Islet of Langerhans (tissue), 1 donor: ENCODE measurements at regions not wholly inside any gene's neighbourhood (a gene's known extent, or its start where the extent isn't known, plus 50 kb on each side); places are given as distances from the start of the nearest gene placed in this dataset.

Experiments used
- FAIRE-seq: peaks from one replicate; lab custom pipeline; 2011; peaks lifted over from hg19 to GRCh38; lab: Jason Lieb, UNC

DNA sequence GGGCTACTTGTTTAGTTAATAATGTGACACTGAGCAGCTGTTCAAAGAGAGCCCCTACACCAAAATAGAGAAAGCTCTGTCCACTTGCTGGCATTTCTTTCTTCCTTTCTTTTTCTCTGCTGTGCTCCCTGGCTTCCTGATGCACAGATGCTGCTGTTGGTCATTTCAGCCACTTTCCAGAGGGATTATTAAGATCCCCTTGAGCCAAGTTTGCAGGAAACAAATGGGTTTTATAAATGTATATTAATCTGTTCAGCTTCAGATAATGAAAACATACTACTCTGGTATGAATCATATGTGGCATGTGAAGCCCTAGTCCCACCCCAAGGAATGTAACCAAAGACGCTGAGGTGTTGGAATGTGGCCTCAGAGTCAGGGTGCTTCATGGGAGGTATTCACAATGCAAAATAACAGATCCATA lies 638.2 kb upstream of the FZD8 start:
- no peak for FAIRE-seq

DNA sequence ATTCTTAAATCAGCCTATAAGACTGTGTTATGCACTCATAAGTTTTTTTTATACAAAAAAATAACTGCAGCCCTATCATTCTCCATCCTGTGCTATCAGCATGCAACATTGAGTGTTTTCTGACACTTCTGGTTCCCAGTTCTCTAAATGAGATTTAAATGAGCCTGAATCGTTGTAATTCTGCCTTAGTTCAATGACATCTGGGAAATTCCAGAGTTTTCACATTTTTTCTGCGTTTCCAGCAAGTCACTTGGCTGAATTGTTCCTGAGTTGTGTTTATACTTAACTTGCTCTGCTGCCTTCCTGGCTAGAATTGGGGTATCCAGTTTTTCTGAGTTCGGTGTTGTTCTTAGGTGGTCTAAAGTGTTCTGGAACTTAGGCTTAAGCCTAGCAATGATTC lies 636.1 kb upstream of the FZD8 start:
- FAIRE-seq: no peak

DNA sequence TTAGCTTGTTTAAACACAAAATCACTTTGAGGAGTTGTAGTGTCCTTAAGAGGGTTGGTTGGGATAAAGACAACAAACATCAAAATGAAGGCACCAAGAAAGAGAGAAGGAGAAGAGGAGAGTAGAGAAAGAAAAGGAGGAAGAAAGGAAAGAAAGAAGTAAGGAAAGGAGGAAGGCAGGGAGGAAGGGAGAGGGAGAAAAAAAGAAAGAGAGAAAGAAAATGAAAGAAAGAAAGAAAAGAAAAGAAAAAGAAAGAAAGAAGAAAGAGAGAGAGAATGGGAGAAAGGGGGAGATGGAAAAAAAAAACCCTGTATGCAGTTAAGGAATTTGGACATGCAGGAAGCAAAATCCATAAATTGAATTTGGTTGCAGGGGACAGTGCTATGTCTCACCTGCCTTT lies 635.4 kb upstream of the FZD8 start:
- no peak for FAIRE-seq

DNA sequence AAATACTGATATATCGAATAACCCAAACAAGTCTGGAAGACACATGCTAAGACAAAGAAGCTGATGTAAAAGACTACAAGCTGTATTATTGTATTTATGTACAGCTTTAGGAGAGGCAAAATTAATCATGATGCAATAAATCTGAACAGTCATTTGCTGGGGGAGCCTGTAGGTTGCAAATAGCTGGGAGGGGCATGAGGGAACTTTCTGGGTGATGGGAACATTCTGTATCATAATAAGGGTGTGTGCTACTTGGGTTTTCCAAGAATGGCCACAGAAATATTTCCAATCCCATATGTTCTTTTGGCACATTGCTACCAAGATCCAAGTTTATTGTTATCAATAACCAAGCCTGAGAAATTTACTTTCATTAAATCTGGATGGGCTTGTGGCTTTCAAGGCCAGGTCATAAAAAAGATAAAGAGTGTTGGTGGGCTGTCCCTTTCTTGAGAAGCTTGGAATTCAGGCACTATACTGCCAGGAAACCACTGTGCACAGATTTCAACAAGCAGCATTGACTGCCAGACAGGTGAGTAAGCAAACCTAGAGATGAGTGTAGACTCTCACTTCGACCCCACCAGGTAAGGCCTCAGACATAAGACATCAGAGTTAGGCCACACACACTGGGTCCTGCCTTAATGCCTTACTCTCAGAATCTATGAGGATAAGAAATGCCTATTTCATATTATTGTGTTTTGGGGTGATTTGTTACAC lies 629.7 kb upstream of the FZD8 start:
- FAIRE-seq: no peak

DNA sequence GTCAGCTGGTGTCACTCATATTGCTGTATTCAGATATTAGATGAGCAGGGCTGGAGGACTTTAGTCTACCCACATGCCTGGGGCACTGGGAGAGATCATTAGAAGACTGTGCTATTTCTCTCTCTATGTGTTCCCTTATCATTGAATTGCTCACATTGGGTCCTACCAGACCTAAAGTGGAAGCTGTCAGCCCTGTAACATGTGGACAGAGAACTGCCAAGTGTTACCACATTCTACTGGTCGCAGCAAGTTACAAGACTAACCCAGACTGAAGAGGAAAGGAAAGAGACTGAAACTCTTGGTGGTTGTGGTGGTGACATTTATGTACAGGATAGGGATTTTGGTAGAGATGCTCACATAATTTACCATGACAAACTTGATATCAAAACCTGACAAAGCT lies 627.1 kb upstream of the FZD8 start:
- FAIRE-seq: no peak

DNA sequence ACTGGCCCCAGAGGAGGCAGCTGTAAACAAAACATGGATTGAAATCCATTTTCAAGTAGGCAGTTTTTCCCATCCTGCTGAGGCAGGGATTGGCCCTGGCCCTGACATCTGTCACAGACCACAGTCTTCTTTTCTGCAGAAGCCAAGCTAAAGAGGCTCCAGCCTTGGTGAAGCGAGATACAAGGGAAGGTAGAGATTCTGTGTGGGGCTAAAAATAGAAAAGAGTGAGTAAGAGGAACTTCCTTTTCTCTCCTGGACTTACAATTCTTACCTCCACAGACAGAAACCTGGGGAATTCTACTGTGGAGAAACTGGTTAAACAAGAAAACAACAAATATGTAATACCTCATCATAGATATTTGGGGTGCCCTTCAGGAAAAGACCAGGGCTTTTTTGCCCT lies 624.8 kb upstream of the FZD8 start:
- no peak for FAIRE-seq

DNA sequence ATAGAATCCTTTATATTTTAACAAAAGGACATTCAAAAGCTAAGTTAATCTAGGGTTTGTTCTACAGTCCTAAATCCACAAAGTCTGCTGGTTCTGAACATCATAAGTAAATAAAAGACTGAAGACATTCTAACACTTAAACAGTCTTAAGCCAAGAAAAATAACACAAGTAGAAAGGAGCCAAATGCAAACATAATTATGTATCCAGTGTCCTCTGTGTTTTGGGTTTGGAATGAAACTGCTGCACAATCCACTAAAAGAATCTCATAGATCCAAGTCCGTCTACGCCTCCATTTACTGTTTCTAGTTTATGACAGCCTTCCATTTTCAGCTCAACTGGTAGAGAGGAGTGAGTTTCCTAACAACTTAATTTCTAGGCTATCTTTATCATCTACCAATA lies 623.6 kb upstream of the FZD8 start:
- no peak for FAIRE-seq

DNA sequence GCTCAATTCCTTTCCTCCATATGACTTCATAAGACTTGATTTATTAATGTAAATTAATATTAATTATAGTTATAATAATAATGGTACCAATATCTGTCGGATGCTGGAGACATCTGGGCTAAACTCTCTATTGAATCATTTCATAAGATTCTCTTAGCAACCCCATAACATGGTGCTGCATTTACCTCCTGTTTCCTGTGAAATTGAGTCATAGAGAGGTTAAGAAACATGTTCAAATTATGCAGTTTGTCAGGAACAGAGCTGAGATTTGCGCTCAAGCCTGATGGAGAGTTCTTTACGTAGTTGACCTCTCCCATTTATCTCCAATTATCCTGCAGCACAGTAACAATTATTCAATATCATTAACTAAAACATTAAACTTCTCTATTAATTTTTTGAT lies 621.8 kb upstream of the FZD8 start:
- no peak for FAIRE-seq

DNA sequence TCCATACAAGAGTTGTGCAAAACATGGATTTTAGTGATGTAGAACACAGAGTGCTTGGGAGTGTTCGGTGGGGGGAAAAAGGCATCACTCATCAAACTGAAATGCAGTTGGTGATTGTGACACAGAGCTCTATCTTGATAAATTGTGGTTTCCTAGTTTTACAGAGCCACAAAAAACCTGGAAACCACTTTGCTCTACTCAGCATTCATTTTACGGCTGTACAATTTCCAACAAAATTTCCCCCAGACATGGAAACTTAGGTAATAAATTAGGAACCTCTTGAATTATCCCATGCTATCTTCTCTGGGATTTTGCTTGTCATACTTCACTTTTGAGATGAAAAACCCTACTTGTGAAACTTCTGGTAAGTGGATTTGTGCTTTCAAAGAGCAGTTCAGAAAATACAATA lies 614.9 kb upstream of the FZD8 start:
- FAIRE-seq: no peak

DNA sequence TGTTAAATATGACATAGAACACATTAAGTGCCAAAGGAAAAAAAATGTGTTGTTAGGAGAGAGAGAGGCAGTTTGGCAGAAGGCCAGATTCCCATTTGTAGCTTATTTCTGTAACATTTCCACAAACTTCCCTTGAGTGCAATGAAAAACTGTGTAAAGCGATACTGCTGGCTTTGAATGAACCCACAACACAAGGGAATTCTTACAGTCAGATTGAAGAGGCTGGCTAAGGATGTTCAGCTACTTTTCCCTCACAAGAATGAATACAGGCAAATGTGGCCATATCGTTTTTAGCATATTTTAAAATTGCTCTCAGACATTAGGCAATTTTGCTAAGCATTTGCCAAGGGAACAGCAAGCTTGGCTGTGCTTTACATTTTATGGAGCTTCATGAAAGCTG lies 614.1 kb upstream of the FZD8 start:
- FAIRE-seq: no peak

DNA sequence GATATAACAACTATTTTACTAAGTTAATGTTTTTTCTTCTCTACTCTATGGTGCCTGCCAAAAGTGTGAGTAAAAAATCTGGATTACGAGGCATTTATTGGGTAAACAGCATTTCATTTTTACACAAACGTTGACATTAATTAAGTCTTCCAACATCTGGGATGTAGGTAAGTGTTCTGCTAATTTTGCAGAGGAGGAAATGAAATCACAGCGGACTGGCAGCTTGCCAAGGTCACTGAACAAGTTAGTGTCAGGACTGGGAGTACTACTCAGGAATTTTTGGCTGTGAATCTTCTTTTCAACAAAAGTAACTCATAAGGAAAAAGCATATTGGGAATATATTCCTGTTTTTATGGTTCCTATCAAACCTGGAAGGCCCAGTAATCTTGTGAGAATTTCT lies 612.1 kb upstream of the FZD8 start:
- no peak for FAIRE-seq

DNA sequence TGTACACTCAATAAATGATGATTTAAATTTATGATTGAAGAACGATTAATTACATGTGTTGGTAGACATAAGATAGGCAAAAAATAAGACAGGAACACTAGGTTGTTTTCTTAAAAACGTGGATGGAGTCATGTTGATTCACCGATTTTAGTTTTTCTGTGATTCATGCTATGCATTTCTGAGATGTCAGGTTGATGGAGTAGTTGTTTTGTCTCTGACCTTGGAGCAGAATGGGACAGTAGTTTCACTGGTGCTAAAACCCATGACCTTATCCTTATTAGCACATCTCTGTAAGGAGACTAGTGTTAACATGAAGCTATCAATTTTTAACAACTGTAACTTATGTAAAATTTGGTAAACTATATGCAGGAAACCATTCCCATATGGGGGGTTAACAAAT lies 611.6 kb upstream of the FZD8 start:
- FAIRE-seq: no peak

DNA sequence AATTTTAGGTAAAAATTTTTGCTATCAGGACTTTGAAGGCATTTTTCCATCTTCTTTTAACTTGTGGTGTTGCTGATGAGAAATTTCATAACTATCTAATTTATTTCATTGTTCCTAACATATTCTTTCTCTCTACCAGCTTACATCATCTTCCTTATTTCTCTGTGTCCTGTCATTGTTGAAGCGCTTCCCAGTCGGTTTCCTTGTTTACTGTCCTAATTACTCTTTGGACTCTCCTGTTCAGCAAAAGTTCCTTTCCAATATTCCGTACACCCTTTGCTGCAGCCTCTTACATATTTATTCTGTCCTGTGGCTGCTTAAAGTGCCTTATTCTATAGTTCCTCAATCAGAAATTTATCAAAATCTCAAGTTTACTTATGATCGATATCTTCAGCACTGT lies 609.0 kb upstream of the FZD8 start:
- peak; percentile 27 for FAIRE-seq

DNA sequence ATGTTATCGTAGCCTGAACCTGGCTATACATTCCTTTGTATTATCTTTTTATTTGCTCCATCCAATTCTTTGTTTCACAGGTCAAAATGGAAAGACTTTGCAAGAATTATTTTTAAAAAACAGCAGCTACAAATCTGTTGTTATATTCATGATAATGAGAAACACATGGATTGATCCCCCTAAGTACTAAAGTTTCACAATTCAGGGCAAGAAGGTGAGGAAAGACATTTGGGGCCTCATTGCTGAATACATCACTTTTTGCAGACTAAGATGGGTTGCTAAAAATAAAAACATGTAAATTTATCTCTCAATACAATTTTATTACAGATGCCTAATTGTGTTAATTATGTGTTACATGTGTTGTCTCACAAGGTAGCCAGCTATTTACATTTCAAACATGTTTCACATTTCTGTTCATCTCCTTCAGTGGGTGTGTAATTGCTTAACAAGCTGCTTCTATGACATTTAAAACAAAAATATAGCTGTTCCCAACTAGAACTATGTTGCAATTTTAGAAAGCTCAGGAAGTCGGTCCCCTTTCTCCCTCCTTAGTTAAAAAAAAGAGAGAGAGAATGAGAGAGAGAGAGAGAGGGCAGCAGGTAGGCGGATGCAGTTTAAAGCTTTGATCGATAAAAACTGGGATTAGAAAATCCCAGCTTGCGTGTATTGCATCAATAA lies 606.3 kb upstream of the FZD8 start:
- no peak for FAIRE-seq

DNA sequence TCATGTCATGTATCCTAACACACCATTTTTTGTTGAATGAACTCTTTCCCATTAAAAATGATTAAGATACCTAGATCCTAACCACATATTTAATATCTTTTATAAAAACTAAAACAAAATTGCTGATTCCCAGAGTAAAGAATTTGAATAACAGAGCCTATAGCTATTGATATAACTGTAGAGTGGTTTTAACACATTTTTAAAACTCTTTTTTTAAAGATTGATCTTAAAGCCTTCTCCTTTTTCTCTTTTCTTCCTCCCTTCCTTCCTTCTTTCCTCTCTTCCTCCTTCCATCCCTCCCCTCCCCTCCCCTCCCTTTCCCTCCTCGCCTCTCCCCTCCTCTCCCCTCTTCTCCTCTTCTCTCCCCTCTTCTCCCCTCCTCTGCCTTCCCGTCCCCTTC lies 605.4 kb upstream of the FZD8 start:
- no peak for FAIRE-seq

DNA sequence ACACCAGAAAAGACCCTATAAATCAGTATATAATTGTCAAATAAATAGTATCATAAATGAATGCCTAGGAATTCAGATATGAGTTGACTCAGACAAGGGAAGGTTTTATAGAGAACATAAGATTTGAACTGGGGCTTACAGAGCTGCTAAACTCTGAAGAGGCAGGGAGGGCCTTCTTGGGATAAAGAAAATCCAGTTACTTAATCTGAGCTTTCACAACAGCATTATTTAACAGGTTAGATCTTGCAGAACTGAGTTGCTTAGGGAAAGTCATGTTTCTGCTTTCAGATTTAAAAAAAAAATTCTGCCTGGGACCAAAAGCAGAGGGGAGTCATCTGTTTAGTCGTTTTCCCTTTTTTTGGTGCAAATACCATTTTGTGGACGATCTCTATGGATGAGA lies 594.8 kb upstream of the FZD8 start:
- no peak for FAIRE-seq

DNA sequence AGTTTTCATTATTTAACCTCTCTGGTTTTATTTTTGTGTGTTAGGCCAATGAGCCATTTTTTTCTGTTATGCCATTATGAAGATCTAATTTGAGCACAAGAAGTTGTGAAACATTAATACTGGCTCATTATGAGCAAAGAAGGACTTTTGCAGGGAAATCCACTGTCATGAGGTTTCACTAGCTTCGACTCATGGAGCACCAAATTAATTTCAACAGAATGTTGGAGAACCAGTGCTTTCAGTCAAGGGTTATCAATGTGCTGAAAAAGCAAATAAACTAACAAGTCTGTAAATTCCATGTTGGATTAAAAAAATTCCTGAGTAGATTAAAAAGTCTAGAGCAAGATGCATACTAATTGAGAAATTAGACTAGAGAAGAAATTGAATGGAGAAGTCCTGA lies 594.2 kb upstream of the FZD8 start:
- FAIRE-seq: no peak

DNA sequence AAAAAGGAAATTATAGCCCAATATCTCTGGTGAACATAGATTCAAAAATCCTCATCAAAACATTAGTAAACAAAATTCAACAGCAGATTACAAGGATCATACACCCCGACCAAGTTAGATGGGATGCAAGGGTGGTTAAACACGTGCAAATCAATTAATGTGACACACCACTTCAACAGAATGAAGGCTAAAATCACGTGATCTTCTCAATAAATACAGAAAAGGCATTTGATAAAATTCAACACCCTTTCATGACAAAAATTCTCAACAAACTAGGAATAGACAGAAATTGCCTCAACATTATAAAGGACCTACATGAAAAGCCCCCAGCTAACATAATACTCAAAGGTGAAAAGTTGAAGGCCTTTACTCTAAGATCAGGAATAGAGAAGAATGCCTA lies 590.8 kb upstream of the FZD8 start:
- no peak for FAIRE-seq

DNA sequence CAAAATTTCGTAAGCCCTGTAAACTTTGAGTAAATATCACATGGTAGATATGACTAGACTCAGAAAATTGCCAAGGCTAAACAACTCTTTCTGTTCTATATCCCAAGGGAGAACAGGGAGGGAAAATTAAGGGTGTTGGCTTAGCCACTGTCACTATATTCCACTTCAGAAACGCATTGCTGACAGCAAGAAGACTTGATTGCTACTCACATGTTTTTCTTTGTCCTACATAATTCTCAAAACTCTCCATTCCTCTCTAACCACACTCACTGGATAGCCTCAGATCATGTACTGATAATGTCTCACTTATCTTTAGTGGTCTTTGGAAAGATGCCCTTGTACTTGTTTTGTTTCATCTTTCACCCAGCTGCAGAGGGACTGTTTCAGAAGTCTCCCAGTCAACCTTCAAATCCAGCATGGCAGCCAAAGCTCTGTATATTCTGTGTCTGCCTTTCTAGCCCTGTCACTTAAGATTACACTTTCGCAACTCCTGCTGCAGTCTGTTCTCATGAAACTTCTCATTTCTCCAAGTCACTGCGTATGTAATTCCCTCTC lies 582.4 kb upstream of the FZD8 start:
- no peak for FAIRE-seq

DNA sequence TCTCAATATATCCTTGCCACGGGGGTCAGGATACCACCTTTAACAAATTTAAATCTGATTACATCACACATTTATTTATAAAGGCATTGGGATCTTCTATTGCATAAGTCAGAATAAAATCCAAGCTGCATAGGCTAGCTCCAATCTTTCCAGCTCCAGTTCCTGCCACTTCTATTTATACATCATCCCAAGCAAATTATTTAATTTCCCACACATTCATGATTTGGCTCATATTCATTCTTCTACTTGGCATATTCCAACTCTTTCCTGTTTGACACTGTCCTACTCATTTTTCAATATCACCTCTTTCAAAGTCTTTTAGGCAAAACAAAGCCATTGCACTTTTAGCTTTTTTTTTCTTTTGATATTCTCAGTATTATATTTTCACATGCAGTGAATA lies 579.0 kb upstream of the FZD8 start:
- FAIRE-seq: no peak

DNA sequence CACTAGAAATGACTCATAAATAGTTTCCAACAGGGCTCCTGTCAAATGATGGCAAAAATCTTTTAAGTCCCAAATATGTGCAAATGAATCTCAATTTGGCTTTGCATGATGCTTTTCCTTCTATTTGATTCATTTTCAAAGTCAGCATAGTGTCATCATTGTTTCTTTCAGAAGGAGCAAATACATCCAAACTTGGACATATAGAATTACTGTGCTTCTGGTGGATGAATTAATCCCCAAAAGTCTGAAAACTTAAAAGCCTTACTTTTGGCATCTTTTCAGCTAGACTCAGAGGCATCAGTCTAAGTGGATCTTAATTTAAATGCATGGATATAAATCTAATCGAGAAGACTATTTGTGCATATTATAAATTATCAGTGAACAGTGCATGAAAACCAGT lies 578.1 kb upstream of the FZD8 start:
- no peak for FAIRE-seq

DNA sequence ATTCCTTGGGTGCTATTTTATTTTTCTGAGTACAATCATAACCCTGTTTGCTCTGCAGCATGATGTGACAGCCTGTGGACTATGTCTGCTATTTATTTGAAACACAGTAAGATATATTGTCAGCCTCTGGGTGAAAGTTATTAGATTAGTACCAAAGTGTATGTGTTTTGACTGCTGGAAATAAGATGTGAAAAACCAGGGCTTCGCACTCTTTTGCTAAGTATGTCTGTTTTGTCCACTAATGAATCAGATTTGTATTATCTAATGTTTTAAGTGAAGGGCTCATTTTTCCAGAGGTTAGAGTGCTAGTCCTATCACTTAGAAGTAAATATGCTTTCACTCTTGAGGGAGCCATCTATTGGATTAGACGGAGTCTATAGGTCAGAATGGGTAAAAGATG lies 569.8 kb upstream of the FZD8 start:
- no peak for FAIRE-seq

DNA sequence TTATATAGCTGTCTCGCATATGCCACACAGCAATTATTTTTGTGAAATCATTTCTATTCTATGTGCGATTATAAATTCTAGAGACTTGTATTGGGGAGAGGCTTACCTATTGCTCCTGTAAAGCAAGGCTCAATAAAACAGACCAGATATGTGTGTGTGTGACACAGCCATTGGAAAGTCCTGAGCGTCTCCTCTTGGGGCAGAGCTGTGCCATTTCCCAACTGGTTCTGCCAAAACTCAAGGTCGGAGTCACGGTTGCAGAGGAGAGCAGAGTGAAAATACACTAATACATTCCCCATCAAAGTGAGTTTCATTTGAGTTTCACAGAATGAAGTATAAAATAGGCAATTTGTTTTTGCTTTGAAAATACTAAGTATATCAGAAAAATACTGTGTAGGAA lies 567.4 kb upstream of the FZD8 start:
- no peak for FAIRE-seq

DNA sequence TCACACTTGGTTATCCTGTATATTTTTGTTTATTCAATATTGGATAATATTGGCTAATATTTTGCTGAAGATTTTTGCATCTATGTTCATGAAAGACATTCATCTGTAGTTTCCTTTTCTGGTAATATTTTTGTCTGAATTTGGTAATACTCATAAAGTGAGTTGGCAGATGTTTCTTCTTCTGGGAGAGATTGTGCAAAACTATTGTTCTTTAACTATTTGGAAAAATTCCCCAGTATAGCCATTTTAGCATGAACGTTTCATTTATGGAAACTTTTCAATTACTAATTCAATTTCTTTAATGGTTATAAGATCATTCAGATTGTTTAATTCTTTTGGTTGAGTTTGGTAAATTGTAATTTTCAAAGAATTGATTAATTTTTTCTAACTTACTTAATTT lies 560.8 kb upstream of the FZD8 start:
- FAIRE-seq: no peak
